ENCODE measurements at regions not wholly inside any gene's neighbourhood (a gene's known extent, or its start where the extent isn't known, plus 50 kb on each side); places are given as distances from the start of the nearest gene placed in this dataset.

DNA sequence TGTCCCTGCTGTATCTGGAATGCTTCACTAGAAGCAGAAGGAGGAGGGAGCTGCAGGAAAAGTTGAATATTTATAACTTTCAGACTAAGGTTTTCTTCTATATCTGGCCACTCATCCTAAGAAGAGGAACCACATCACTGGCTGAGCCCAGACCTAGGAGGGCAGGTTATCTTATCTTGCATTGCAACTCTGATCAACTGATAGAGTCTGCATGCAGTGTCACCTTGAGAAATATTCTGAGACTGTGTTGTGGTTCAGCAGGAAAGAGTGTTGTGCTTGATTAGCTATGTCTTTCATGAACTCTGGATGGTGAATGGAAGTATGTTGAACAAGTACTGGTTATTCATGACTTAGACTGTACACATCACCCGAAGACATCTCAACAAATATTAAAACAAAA, 460.0 kb downstream of the TOX3 start:
- TF ChIP-seq, protein P1, sequence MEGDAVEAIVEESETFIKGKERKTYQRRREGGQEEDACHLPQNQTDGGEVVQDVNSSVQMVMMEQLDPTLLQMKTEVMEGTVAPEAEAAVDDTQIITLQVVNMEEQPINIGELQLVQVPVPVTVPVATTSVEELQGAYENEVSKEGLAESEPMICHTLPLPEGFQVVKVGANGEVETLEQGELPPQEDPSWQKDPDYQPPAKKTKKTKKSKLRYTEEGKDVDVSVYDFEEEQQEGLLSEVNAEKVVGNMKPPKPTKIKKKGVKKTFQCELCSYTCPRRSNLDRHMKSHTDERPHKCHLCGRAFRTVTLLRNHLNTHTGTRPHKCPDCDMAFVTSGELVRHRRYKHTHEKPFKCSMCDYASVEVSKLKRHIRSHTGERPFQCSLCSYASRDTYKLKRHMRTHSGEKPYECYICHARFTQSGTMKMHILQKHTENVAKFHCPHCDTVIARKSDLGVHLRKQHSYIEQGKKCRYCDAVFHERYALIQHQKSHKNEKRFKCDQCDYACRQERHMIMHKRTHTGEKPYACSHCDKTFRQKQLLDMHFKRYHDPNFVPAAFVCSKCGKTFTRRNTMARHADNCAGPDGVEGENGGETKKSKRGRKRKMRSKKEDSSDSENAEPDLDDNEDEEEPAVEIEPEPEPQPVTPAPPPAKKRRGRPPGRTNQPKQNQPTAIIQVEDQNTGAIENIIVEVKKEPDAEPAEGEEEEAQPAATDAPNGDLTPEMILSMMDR (conservative IDR thresholded peaks at IDR 0.05; ENCODE audit: control insufficient read depth, insufficient read depth, low read depth, low read length) = no peak
- no peak overlapping the region for H3K4me3 ChIP-seq (ENCODE audit: control insufficient read depth, low read depth, low read length)
- DNase-seq (ENCODE audit: low read depth) = no peak

DNA sequence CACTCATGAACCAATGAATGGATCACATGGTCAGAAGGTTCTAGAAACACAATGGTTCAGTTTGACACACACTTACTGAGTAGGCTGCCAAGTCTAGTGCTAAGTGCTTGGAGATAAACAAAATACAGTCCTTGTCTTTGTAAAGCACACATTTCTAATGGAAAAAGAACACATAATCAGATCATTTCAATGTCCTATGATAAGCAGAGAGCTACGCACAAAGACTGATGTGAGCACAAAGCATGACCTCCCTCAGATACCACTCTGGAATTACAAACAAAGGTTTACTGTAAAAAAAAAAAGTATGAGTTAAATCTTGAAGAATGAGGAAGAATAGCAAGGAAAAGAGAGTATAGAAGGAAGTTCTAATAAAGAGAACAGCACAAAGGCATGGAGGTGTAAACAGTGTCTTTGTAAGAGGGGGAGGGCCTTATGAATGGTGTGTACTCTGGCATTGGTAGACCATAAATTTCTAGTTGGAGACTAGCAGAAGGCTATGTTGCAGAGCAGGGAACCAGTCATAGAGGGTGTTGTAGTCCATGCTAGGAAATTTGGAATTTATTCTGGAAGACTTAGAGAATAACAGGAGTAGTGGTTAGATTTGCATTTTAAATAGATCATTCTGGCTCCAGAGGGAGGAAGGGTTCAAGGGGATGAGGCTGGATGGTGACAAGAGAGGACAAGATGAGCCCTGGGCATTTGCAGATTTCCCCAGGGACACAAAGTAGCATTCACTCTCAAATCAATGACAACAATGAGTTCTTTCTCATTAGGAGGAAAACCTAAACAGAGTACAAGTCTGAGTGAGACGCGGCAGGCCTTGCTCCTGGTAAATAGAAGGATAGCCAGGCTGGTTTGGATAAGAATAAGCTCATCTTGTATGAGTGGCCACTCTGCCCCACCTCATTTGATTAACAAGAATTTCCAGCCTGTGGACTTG, 468.0 kb downstream of the TOX3 start:
- no peak overlapping the region for H3K4me3 ChIP-seq (ENCODE audit: control insufficient read depth, low read depth, low read length)
- DNase-seq (ENCODE audit: low read depth) = no peak
- TF ChIP-seq, protein P1 (conservative IDR thresholded peaks at IDR 0.05; ENCODE audit: control insufficient read depth, insufficient read depth, low read depth, low read length) = no peak

DNA sequence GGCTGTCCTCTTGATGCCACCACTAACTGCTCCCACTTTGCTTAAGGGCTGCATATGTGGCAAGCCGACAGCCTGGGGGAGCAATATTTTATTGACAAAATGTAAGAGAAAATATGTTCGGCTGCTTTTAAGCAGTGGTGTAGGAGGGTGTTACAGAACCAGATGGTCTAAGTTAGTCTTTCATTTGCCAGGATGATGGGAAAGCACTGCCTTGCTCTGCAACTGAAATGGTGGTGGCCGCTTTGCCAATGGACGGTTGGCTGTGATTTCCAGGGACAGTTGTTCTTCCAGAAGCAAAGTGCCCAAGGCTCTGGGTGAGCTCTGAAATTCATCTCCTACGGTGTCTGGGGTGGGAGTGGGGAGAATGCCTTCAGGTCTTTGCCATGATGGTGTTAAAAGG, 469.3 kb downstream of the TOX3 start:
- no peak overlapping the region for H3K4me3 ChIP-seq (ENCODE audit: control insufficient read depth, low read depth, low read length)
- TF ChIP-seq, protein P1 (conservative IDR thresholded peaks at IDR 0.05; ENCODE audit: control insufficient read depth, insufficient read depth, low read depth, low read length) = no peak
- no peak for DNase-seq (ENCODE audit: low read depth)

DNA sequence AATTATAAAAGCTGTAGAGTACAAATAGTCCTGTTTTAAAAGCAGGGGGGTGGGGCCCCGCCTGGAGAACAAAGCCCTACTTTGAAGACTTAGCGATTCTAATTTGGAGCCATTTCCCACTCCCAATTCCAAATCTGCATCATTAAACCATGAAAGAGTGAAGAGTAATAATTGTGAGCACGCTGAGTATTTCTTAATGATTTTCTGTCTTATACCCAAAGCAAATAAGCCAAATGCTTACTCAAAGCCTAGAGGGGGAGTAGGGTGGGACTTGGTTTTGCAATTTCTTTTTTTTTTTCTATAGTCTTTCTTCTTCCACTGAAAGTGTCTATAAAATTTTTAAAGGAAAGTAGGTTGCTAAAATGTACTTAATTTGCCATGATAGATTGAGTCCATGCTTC, 470.1 kb downstream of the TOX3 start:
- no peak for DNase-seq (ENCODE audit: low read depth)
- TF ChIP-seq, protein P1 (conservative IDR thresholded peaks at IDR 0.05; ENCODE audit: control insufficient read depth, insufficient read depth, low read depth, low read length) = no peak
- no peak overlapping the region for H3K4me3 ChIP-seq (ENCODE audit: control insufficient read depth, low read depth, low read length)

DNA sequence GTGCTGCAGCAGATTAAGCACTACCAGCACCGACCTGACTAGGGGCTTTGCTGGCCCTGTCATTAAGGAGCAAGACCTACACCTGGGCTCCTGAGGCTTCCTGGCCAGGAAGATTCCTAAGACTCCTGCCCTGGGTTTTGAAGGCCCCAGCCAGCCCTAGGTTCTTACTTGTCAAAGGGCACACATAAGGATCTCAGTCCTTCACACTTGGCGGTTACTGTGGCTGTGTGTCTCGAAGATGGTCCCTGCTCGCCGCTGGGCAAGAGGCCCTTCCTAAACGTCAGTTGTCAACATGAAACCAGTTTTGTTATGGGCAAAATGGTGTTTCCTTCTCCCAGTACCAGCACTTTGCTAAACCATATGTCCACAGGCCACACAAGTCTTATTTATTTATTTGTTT, 470.6 kb downstream of the TOX3 start:
- no peak overlapping the region for H3K4me3 ChIP-seq (ENCODE audit: control insufficient read depth, low read depth, low read length)
- no peak for DNase-seq (ENCODE audit: low read depth)
- TF ChIP-seq, protein P1 (conservative IDR thresholded peaks at IDR 0.05; ENCODE audit: control insufficient read depth, insufficient read depth, low read depth, low read length) = no peak

DNA sequence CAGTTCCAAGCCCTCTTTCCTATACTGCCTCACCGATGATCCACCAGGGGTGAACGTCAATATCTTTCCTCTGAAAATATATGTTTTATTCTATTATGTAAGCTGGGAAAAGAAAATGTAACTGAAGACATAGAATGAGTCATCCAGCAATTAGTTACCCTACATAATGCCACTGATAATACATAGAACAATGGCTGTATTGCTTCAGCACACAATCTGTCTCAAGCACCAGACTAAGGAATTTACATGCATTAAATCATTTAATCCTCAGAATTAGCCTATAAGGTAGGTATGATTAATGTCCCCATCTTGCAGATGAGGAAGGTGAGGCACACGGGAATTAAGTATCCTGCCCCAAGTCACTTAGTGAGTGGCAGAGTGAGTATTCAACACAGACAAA, 472.8 kb downstream of the TOX3 start:
- TF ChIP-seq, protein P1 (conservative IDR thresholded peaks at IDR 0.05; ENCODE audit: control insufficient read depth, insufficient read depth, low read depth, low read length) = no peak
- no peak overlapping the region for H3K4me3 ChIP-seq (ENCODE audit: control insufficient read depth, low read depth, low read length)
- DNase-seq (ENCODE audit: low read depth) = no peak
